Gastroesophageal sphincter (tissue), 4 donors: ENCODE measurements at regions not wholly inside any gene's neighbourhood (a gene's known extent, or its start where the extent isn't known, plus 50 kb on each side); places are given as distances from the start of the nearest gene placed in this dataset.
"Not testable (repeated sequence)": the region's sequence is repeated elsewhere in the genome, so short reads cannot be mapped to it uniquely, and the experiment has no call there.

Experiments
- ATAC-seq: fragments of 150-250 bp; one replicate; pipeline ENCODE4 v1.9.1; 2016; ENCODE audit warnings: mild to moderate bottlenecking, moderate library complexity
- H3K27ac ChIP-seq, 4 donors: fragments of 200-600 bp; sonication (generic) in 3 of 4; 1 replicate in 3 of 4; 2 replicates in 1 of 4; pipeline ENCODE4 v1.5.1; 2016 to 2019
- H3K27me3 ChIP-seq: fragments of 200-600 bp; sonication (generic); one replicate; pipeline ENCODE4 v1.5.1; 2019
- H3K36me3 ChIP-seq, 2 donors: fragments of 200-600 bp; sonication (generic); one replicate each; pipeline ENCODE4 v1.5.1; 2019; ENCODE audit warnings: control low read depth in 1 of 2
- H3K4me1 ChIP-seq, 3 donors: fragments of 200-600 bp; sonication (generic); 1 replicate in 2 of 3; 2 replicates in 1 of 3; pipeline ENCODE4 v1.5.1; 2016 to 2019; ENCODE audit warnings: control low read depth in 2 of 3
- H3K4me3 ChIP-seq, 2 donors: fragments of 200-600 bp; sonication (generic); one replicate each; pipeline ENCODE4 v1.5.1; 2019; ENCODE audit warnings: mild to moderate bottlenecking in 1 of 2, moderate library complexity in 1 of 2
- H3K9me3 ChIP-seq, 3 donors: fragments of 200-600 bp; sonication (generic); one replicate each; pipeline ENCODE4 v1.5.1; 2017 to 2019; ENCODE audit warnings: control low read depth in 2 of 3
- WGBS, 2 donors: methylation state at CpG; one replicate each; pipeline ENCODE4 v1.1.5; 2018; ENCODE audit warnings: low coverage in 1 of 2; 5-methylcytosine and 5-hydroxymethylcytosine counted together

GRCh38 chr1:797649-798048 lies 111.2 kb upstream of the OR4F16 start:
- not testable (repeated sequence) for H3K27ac ChIP-seq, ATAC-seq, H3K36me3 ChIP-seq, H3K27me3 ChIP-seq, H3K9me3 ChIP-seq, H3K4me1 ChIP-seq, H3K4me3 ChIP-seq
- no CpG with 5 or more reads among the region's 6 CpGs for WGBS, 2 donors

- H3K4me3 ChIP-seq, H3K36me3 ChIP-seq, H3K27ac ChIP-seq, ATAC-seq, H3K4me1 ChIP-seq, H3K27me3 ChIP-seq, H3K9me3 ChIP-seq: not testable (repeated sequence)
- WGBS, 2 donors, result 80% methylated on average over 1 of the region's 7 CpGs; no CpG with 5 or more reads in 1 of the 2 donors
These were observed 113.9 kb upstream of the OR4F16 start for GRCh38 chr1:800397-800796.

GRCh38 chr1:804378-805115 lies 118.1 kb upstream of the OR4F16 start:
- not testable (repeated sequence) for H3K4me1 ChIP-seq, H3K9me3 ChIP-seq, H3K36me3 ChIP-seq, H3K27me3 ChIP-seq, H3K27ac ChIP-seq, H3K4me3 ChIP-seq, ATAC-seq
- WGBS, 2 donors, result 63% methylated on average over 4 of the region's 6 CpGs; no CpG with 5 or more reads in 1 of the 2 donors

GRCh38 chr1:805310-805709 lies 118.4 kb upstream of the SAMD11 start:
- H3K4me3 ChIP-seq, H3K4me1 ChIP-seq, H3K27ac ChIP-seq, ATAC-seq, H3K36me3 ChIP-seq, H3K27me3 ChIP-seq, H3K9me3 ChIP-seq: not testable (repeated sequence)
- WGBS, 2 donors, result 86 to 98% methylated on average over 4 to 5 of the region's 5 CpGs

GRCh38 chr1:807066-807465 lies 116.7 kb upstream of the SAMD11 start:
- not testable (repeated sequence) for ATAC-seq, H3K4me3 ChIP-seq, H3K27me3 ChIP-seq, H3K27ac ChIP-seq, H3K36me3 ChIP-seq, H3K9me3 ChIP-seq, H3K4me1 ChIP-seq
- no CpG with 5 or more reads among the region's 3 CpGs for WGBS, 2 donors

- H3K4me3 ChIP-seq, H3K9me3 ChIP-seq, ATAC-seq, H3K4me1 ChIP-seq, H3K36me3 ChIP-seq, H3K27ac ChIP-seq, H3K27me3 ChIP-seq: not testable (repeated sequence)
- no CpG with 5 or more reads among the region's 4 CpGs for WGBS, 2 donors
These were observed 115.9 kb upstream of the SAMD11 start for GRCh38 chr1:807699-808390.

GRCh38 chr1:810949-811348 lies 112.8 kb upstream of the SAMD11 start:
- WGBS, 2 donors, result 42 to 75% methylated on average over 2 of the region's 2 CpGs
- H3K36me3 ChIP-seq, H3K4me3 ChIP-seq, H3K9me3 ChIP-seq, H3K27ac ChIP-seq, H3K4me1 ChIP-seq, ATAC-seq, H3K27me3 ChIP-seq: not testable (repeated sequence)

- not testable (repeated sequence) for H3K27me3 ChIP-seq, H3K36me3 ChIP-seq, H3K27ac ChIP-seq, H3K9me3 ChIP-seq, H3K4me3 ChIP-seq, ATAC-seq
- H3K4me1 ChIP-seq, result peaks cover 0 to 14% (median 0%) of the 10 kb centered on the region in 3 donors
- 84 to 90% methylated on average over 2 to 3 of the region's 5 CpGs for WGBS, 2 donors
These were observed 111.1 kb upstream of the SAMD11 start for GRCh38 chr1:812535-813127.

GRCh38 chr1:814543-814942 lies 109.2 kb upstream of the SAMD11 start:
- not testable (repeated sequence) for H3K27ac ChIP-seq, ATAC-seq, H3K9me3 ChIP-seq, H3K4me3 ChIP-seq, H3K27me3 ChIP-seq, H3K36me3 ChIP-seq
- peaks cover 0 to 31% (median 0%) of the 10 kb centered on the region in 3 donors for H3K4me1 ChIP-seq
- WGBS, 2 donors, result 100% methylated on average over 1 of the region's 7 CpGs; no CpG with 5 or more reads in 1 of the 2 donors

GRCh38 chr1:815147-815922 lies 108.4 kb upstream of the SAMD11 start:
- not testable (repeated sequence) for H3K4me3 ChIP-seq, H3K36me3 ChIP-seq, H3K27ac ChIP-seq, H3K9me3 ChIP-seq, ATAC-seq, H3K27me3 ChIP-seq
- peaks cover 0 to 36% (median 0%) of the 10 kb centered on the region in 3 donors for H3K4me1 ChIP-seq
- 75 to 100% methylated on average over 3 to 4 of the region's 4 CpGs for WGBS, 2 donors
